Tibial nerve (tissue), 4 donors: ENCODE measurements at regions not wholly inside any gene's neighbourhood (a gene's known extent, or its start where the extent isn't known, plus 50 kb on each side); places are given as distances from the start of the nearest gene placed in this dataset.

Source experiments
- CTCF ChIP-seq, 5 experiments: fragments of 200-600 bp in 3 of 5; fragments of 450-650 bp in 2 of 5; sonication (generic) in 3 of 5; IDR thresholded peaks; one replicate each; pipeline ENCODE4 v1.5.1; 2016 to 2019; ENCODE audit warnings: antibody characterized with exemption in 5 of 5, mild to moderate bottlenecking in 3 of 5, moderate library complexity in 2 of 5
- EP300 ChIP-seq, 2 donors: sonication (generic); formaldehyde crosslinking; IDR thresholded peaks; one replicate each; pipeline ENCODE4 v1.6.1; 2017; ENCODE audit warnings: antibody characterized with exemption in 2 of 2, mild to moderate bottlenecking in 1 of 2
- POLR2A ChIP-seq, 2 donors: fragments of 450-650 bp; IDR thresholded peaks; one replicate each; pipeline ENCODE4 v1.6.1; 2017; ENCODE audit warnings: antibody characterized with exemption in 2 of 2, mild to moderate bottlenecking in 2 of 2, moderate library complexity in 2 of 2

- TF ChIP-seq CTCF (IDR thresholded peaks at IDR 0.05) (no peak), POLR2A (IDR thresholded peaks at IDR 0.05) (no peak), EP300 (IDR thresholded peaks at IDR 0.05) (no peak)
Observed at GRCh38 chr5:60457233-60457632, 242.7 kb downstream of the DEPDC1B start.
